SIG-M5 treated with dmso at 0.1 percent for 504 hours (cell line): ENCODE measurements at regions not wholly inside any gene's neighbourhood (a gene's known extent, or its start where the extent isn't known, plus 50 kb on each side); places are given as distances from the start of the nearest gene placed in this dataset.
"Not testable (repeated sequence)": the region's sequence is repeated elsewhere in the genome, so short reads cannot be mapped to it uniquely, and the experiment has no call there.

ENCODE experiments used
- DNase-seq: peaks from one replicate; lab custom pipeline; 2025; ENCODE audit not compliant: unreplicated experiment; lab: John Stamatoyannopoulos, UW

DNA sequence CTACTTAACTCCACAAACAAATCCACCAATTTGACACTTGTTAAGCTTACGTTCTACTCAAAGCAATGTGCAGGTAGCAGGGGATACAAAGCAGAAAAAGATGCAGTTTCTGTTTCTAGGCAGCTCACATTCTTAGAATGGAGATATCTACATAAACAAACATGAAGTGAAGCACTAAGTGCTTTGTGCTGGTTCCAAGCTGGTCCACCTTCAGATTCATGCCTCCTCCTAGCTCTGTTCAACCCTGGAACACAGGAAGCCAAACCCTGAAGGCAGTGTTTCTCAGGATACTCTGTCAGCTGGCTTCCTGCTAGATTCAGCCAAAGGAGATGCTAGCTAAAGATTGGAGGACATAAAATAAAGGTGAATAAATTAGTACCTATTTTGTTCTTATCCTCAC lies 55.3 kb upstream of the NOL4 start:
- DNase-seq, result no peak

DNA sequence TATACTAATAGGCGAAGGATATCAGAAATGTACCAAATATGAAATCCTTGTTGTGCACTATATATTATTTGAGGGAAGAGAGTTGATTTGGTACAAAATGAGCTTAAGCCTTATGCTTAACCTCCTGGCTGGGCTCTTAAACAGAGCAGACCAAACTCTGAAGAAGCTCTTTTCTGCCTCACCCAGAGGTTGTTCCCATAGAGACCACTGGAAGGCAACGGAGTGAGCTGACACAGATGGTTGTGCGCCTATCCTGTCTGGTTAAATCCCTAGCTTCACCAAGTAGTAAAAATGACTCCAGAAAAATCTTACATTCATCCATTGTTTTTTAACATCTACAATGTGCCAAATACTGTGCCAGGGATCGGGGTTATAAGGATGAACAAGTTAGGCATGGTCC lies 55.9 kb upstream of the NOL4 start:
- DNase-seq, result no peak

DNA sequence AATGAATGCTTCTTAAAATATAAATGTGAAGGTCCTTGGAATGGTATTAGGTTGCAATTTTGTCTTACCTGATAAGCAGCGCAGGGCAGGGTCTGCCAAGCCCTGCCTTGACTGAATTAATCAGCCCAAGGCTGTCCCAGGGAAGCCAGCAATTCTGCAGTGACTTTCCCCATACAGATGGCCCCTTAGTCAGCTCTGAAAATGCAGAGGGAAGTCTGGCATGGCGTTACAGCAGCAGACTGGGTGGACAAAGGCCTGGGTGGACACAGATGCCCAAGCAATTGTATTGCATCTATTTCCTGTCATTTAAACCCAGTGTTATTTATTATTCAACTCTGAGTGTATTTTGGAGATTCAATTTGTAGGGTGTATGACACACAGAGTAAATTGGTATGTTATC lies 56.6 kb upstream of the NOL4 start:
- no peak for DNase-seq

DNA sequence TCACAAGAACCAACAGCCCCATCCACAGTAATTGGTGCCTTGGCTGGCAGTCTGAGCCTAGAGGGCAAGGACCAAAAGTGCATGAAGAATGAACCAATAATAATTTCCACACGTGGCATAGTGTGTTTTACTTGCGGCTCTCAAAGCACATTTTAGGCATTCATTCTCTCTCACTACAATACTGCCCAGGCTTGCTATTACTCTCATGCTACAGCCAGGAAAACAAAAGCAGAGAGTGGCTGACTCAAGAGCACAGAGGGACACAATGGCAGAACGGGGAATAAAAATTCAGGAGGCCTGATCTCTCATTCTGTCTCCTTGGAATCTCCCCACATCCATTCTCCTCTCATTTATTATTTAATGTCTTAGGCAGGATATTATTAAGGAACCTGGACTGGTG lies 57.0 kb upstream of the NOL4 start:
- DNase-seq, result no peak

DNA sequence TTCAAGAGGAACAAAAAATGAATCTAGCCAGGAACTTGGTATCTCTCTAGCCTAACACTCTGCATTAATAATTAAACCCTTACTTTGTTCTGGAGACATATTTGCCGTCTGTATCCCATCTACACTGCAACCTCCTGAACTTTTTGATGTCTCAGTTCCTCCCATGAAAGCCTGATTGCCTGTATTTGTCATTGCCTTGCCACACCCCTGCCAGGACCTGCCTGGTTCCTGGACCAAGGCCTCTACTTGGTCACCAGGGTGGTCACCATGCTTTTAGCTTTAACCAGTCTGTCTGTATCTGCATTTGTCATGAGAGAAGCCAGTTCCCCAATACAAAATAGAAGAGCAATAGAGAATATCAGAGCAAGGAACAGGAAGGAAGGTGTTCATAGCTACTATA lies 58.8 kb upstream of the NOL4 start:
- DNase-seq, result no peak

DNA sequence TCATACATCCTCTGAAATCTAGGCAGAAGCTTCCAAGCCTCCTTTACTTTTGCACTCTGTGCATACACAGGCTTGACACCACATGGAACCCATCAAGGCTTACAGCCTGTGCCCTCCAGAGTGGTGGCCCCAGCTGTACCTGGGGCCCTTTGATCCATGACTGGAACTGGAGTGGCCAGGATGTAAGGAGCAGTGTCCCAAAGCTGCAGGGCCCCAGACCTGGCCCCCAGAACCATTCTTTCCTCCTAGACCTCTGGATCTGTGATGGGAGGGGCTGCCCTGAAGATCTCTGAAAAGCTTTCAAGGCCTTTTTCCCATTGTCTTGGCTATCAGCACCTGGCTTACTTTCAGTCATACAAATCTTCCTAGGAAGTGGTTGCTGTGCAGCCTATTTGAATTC lies 63.1 kb upstream of the NOL4 start:
- no peak for DNase-seq

DNA sequence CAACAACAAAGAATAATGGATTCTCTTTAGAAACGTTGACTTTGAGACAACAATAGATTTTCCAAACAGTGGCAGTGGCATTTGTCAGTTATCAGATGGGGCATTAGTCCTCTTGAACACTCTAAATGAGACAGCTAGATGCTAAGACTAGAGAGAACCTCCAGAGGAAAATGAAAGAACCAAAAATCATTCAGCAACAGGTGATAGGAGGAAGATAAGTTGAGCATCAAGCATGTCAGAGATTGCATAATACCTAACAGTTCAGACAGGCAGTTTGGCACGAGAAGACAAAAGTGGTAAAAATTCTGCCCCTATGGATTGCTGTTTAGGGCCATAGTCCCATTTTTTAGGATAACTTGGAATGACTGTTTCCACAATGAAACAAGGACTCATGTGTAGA lies 67.9 kb upstream of the NOL4 start:
- no peak for DNase-seq

DNA sequence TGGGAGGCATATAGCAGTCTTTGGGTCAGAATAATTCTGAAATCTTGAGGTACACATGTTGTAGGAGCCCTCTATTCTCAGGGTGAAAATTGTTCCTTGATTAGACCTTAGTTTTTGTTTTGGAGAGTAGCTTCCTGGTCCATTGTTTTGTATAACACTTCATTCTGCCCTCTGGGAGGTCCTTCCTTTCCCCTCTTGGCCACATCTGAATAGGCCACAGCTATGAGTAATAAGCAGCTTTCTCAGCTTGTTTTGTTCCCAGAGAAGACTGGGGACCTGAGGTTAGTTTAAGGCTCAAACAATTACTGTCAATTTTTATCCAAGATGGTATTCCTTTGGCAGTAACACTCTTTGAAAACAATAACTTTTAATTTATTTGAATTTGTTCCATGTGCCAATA lies 72.6 kb upstream of the NOL4 start:
- no peak for DNase-seq

DNA sequence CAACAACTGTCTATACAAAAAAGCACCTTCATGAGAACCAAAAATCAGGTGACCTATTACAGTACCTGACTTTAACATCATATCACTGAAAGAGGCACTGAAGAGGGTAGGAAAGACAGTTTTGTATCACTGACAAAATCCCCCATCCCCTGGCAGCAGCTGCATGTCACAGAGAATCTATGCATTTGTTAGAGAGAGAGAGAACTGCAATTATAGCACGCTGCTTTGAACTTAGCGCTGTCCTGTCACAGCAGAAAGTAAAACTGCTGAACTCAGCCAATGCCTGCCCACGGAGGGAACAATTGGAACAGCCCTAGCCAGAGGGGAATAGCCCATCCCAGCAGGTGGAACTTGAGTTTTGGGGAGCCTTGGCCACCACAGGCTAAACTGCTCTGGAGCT lies 75.1 kb upstream of the NOL4 start:
- DNase-seq, result no peak

DNA sequence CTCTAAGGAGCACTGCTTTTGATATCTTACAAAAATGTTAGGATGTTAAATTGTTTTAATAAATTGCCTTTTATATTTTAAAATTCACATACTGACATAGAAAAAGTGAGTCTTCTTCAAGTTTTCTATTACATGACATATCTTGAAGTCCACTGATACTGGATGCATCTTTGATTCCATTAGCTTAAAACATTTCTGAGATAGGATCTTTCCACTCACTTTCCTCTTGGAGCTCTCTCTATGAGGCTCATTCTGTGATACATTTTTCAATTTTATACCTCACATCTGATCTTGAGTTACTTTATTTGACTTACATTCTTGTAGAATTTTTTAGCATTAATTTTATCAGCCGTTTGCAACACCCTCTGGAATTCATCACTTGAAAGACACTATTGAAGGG lies 86.8 kb upstream of the NOL4 start:
- DNase-seq, result no peak

DNA sequence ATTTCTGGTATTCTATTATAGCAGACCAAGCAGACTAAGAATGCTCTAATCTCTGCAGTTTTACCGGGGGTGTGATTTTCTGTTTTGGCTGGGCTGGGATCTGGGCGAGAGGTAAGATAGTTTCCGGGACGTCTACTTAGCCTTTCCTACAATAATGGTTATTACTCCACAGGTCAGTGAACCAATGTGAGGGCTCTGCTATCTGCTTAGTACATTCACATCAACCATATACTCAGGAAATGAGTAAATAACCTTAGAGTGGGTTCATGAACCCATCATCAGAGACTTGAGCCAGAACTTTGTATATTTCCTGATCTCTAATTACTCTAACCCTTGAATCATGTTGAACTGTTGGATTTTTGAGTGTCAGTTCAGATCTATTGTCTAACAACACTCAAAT lies 90.1 kb upstream of the NOL4 start:
- DNase-seq, result no peak

DNA sequence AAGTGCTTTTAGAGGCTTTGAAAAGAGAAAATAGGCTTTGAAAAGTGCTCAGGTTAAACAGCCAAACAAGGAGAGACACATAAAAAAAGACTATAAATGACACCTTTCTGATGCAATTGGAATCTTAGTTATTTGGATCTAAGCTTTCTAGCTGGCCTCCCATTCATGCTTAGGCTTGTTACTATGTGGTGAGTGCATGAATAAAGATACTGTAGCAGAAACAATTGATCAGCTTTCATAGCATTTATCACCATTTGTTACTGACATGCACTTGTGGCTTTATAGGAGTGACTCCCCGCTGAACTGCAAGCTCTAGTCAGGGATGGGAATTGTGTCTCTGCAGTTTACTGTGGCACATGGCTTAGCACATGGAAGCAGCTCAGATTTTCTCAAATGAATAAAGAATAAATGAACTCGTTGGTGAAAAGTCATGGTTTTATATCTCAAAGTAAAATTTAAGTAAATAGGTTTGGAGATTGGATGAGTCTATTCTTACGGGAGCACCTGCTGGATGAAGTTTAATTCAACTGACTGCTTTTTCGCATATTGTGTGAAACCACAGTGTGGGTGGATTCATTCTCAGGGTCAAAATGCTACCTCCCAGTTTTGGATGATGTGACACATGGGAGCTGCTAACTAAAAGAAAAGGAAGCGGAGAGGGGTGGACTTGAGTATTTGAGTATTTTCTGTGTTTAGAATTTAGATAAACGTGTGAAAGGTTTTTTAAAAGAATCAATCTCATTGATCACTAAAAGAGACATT lies 91.1 kb upstream of the NOL4 start:
- DNase-seq, result no peak

DNA sequence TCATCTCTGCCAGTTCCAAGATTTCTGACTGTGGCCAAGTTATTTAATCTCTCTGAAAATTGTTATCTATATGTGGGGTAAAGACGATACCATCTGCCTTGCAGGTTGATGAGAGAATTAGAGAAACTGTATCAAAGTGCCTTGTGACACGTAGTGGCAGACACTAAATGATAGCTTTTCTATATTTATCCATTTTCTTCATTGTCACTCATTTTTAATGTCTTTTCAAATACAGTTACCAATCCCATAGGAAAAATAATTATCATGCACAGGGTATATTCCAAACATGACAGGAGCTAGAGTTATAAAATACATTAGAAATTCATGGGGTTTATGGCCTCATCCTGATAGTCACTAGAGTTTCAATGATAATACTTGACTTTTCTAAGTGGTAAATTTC lies 95.6 kb upstream of the NOL4 start:
- no peak for DNase-seq

DNA sequence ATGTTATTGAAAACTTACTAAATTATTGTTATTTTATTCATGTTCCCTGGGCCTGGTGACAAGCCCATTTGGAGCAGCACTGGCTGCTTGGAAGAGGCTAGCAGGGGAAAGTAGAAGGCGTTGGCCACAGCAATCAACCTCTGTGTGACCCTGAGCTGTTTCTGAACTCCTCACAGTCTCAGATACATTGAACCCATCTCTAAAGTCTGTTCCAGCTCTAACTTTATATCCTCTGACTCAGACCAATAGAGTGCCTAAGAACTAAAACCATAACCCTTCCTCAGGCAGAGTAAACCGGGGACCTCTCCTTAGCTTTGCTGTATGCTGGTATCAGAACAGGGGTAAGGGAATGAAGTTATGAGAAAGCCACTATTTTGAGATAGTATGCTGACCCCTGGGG lies 96.4 kb upstream of the NOL4 start:
- DNase-seq, result no peak

DNA sequence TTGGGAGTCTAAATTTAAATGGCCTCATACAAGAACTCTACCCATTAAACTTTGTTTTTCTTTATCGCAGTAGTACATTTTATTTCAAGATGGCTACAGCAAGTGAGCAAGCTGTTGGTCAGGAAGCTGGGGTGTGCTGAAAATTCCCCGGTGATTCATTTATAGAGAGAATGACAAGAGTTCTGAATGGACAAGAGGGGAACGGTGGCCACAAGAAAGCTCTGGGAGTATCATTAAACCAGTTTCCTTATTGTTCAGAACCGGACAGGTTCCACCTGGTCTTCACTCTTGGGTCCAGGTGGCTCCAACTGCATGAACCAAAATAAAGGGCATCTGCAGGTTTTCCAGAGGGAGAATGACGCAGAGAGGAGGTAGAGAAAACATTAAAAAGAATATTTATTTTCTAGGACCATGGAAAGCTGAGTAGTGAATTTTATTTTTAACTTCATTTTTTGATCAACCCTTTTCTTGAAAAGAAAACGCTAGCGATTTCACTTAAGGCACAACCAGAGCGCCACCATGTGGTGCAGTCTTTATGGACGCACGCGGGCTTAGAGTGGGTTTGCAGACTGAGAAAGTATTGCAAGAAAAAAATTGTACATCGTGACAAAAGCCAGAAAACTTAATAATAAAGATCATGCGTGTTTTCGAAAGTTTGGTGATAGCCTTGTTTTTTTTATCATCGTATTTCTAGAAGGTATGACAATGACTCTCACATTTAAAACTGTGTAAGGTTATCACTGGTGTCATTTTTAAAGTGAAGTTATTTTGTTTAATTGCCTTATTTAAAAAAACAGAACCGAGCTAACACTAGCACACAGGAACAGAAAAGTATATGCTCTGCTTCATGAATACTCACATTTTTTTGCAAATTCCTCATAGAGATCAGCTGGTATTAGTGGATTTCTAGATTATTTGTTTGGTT lies 97.9 kb upstream of the NOL4 start:
- no peak for DNase-seq

DNA sequence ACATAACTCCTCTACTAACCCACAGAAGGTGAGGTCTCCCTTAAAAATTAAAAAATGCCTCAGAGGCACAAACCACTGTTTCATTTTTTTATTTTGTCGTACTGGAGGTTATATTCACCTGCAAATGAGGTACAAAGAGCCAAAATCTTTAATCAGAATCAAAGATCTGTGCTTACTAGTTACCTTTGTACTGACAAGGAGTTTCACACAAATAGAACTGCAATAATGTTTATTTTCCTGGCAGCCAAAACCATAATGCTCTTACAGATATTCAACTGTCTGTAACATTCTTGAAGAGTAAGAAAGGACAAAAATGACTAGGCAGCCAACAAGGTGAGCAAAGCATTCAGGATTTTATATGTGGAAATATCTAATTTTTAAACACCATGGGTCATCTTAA lies 105.1 kb upstream of the NOL4 start:
- no peak for DNase-seq

DNA sequence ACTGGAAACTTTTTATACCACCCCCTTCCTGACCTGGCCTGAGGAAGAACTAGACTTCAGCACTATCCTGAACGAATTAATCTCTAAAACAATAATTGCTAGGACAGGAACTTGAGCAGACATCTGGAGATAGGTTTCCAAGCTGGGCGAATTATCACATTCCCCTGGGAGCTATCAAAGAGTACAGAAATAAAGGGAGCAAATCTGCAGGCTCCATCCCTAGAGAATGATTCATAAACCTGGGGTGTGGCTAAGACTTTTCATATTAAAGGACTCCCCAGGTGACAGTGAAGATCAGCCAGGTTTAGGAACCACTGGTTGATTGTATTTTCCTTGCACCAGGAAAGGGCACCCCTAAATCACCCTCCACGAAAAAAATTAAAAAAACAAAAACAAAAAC lies 105.6 kb upstream of the NOL4 start:
- no peak for DNase-seq

DNA sequence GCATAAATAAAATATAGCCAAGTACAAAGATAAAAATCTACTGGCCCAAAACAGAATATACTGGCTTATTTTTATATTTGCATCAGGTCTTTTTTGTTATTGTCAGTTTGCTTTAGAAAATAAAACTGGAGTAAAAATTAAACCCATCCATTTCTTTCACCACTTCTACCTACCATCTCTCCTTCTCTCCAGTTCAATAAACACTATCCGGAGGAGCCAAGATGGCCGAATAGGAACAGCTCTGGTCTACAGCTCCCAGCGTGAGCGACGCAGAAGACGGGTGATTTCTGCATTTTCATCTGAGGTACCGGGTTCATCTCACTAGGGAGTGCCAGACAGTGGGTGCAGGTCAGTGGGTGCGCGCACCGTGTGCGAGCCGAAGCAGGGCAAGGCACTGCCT lies 106.2 kb upstream of the NOL4 start:
- not testable (repeated sequence) for DNase-seq

DNA sequence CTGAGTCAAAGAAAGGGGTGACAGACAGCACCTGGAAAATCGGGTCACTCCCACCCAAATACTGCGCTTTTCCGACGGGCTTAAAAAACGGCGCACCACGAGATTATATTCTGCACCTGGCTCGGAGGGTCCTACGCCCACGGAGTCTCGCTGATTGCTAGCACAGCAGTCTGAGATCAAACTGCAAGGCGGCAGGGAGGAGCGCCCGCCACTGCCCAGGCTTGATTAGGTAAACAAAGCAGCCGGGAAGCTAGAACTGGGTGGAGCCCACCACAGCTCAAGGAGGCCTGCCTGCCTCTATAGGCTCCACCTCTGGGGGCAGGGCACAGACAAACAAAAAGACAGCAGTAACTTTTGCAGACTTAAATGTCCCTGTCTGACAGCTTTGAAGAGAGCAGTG lies 106.6 kb upstream of the NOL4 start:
- not testable (repeated sequence) for DNase-seq

DNA sequence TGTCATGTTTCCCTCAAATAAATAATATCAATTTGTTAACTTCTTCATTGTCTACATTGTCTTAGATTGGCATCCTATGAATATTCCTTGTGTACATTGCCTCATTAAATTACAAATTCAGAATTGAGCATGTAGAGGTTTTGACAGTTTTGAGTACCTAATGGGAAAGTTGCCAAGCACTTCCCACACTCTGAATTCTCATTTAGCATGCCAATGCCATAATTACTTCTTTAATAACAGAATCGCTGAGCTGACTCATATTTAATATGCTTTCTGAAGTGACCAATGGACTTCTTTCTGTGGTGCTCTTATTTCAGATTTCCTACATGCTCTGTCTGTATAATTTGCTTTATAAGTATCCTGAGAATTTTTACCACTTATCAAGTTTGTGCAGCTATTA lies 114.4 kb upstream of the NOL4 start:
- DNase-seq, result no peak

DNA sequence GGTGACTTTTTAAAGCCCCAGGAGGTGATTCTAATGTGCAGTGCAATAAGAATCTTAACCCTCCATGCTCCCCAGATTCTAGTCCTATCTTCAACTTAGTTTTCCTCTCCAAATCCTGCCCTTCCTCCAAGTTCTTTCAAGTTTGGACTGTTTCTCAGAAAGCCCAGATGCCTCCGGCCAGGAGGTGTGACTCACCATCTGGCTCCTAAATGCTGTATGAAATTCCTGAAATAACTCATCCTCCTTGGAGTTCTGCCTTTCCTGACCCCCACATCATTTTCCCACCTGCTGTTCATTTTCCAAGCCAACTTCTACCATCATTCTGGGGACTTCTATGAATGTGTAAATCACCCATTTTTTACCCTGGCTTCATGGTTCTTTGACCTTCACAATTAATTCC lies 118.2 kb upstream of the NOL4 start:
- DNase-seq, result no peak

DNA sequence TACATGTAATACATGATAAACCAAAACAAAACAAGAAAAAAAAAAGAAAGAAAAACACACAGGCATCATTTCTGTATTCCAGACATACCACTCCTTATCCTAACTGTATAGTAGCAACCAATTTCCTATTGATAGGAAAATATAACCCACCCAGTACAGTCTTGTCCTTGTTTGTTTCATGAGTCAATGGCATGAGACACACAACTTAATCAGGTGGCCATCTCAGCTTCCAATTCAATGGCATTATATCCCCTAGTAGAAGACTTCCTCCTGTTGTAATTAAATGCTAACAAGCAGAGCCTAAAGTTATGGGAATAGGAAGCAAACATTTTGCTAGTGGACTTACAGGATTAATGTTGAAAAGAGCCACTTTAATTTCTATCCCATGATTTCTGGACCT lies 121.0 kb upstream of the NOL4 start:
- no peak for DNase-seq

DNA sequence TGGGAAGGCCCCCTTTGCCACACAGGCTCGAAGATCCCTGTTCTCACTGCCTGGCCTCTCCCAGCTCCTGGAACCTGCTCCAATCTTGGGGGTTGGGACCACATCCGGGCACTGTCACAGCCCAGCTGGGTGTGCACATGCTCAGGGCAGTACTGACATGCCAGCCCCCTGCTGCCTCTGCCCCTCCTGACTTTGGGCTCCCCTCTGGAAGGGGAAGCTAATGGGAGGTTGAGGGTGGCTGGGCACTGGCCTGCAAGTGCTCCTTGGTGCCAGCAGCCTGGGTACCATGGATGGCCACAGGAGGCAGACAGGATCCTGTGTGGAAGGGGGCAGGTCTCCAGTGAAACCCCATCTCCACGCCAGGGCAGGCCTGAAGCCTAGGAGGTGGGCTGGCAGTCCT lies 126.1 kb upstream of the NOL4 start:
- no peak for DNase-seq
